Left renal cortex interstitium (tissue), 4 donors: ENCODE measurements at regions not wholly inside any gene's neighbourhood (a gene's known extent, or its start where the extent isn't known, plus 50 kb on each side); places are given as distances from the start of the nearest gene placed in this dataset.

Experiments
- DNase-seq, 4 donors: peaks; one replicate each; pipeline ENCODE4 v3.0.0-alpha.2; 2013; ENCODE audit warnings: low read depth in 4 of 4, low spot score in 2 of 4, missing footprints in 1 of 4

DNA sequence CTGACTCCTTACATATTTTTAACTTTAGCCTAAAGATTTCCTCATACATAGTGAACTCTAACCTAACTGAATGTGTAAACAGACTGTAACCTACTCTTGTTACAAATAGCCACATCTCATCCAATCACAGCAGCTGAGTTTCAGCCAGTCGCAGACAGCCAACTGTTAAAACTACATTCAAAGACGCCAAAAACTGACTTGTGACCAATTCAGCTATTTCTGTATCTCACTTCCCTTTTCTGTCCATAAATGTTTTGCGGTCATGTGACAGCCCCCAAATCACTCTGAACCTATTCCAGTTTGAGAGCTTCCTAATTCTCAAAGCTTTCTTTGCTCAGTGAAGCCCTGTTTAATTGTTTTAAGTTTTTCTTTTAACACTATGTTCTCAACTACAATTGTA, 2731.9 kb downstream of the ARAP2 start:
- no peak for DNase-seq

DNA sequence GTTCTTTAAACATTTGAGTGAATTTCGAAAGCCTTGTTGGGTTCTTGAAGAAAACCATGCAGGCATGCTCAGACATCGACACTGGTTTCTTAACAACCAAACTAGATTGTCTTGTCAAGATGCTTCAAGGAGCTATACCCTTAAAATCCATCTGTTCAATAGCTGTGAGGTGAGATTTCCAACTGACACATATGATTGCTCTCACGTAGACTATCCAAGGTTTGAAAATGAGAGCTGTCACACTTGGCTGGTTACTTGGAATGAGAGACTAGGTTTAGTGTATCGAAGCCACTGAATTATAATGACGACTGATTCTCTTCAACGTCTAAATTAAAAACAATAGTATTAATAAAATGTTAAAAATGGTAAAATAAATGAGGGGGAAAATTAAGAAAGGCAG, 2725.5 kb downstream of the ARAP2 start:
- DNase-seq = no peak

DNA sequence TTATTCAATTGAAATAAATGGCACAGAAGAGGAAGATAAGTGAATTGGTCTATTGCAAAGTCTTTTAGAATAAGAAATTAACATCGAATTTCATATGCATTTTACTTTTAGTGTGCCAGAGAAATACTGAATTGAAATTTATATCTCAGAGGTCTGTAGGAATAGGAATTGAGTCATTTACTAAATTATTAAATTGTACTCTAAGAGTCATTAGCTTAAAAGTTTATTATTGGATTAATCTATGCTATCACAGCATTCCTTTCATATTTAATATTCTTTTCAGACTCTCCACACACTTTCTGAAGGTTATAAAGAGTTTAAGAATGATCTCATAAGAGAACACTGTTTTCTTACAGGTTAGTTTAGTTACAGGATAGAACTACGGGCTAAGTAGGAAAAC, 2711.5 kb downstream of the ARAP2 start:
- DNase-seq = no peak

DNA sequence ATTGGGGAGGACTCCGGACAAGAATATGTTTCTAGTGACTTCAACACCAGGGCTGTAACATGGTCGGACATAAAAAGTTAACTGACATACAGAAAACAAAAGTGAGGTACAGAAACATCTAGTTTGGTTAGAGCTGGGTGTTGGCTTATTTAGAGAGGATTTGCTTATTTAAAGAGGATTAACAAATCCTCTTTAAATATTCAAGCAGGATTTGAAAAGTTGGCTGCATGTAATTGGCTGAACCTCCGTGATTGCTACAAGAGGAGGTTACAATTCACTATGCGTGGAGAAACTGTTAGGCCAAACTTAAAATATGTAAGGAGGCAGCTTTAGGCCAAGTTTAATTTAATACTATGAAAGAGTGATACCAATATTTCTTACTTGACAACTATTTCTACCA, 2707.4 kb downstream of the ARAP2 start:
- DNase-seq = no peak

DNA sequence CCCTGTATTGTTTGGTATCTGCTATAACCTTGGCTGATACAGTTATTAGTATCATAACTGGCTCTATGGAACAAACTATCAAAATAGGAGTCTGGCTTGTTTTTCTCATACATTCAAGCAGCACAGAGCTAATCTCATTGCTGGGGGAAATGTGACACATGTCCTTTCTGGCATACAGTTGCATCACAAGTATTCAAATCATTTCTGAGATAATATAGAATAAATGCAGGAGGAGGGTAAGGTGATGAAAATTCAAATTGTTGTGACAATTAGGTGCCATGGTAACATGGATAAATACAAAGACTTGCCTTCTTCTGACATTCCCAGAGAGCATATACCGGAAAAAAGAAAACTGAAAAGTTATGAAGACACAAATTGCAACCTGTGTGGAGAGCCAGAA, 2706.8 kb downstream of the ARAP2 start:
- DNase-seq = no peak

DNA sequence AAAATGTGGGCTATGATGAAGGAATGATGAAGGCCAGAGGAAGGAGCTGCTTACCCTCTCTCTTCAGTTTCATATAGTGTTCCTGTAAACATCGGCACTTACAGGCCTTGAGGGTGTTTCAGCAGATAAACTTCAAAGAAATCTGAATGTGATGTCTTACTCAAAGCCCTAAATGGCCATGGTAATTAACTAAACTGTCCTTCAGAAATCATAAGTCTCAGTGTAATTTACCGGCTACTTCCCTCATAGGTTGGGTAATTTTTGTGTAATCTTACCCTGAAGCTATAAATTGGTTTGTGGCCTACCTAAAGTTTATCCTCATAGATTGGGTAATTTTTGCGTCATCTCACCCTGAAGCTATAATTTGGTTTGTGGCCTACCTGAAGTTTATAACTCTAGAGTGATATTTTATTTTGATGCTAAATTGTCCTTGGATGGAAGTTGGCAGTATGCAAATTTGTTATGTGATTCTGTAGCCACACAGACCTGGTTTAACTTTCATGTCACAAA, 2700.3 kb downstream of the ARAP2 start:
- DNase-seq = no peak

DNA sequence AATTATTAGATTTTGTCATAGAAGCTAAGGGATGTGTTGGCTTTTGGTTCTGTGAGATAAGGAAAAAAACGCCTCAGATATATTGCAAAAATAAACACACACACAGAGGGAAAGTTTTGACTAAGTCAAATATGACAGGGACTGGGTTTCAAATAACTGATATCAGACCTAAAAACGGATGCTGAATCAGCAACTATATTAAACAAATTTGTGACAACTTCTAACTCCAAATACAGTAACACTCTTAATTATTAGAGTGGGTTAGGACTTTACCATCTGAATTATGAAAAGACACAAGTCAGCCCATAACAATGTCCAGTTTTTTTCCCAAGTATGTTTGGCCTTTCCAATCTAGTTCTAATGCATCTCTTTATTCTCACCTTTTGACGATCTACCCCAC, 2693.1 kb downstream of the ARAP2 start:
- no peak for DNase-seq

DNA sequence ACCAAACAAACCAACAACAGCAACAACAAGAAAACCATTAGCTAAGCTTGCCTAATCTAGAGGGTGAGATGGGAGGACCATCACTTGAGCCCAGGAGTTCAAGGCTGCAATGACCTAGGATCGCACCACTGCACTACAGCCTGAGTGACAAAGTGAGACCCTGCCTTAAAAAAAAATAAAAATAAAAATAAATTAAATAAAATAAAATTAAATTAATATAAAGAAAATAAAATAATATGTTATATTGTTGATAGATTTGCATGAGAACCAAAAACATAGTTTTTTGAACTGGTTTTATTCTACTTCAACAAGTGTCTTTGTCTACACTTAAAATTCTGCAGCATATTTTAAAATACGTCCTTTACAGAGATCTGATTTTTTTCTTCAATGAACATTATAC, 2683.1 kb downstream of the ARAP2 start:
- DNase-seq = no peak

DNA sequence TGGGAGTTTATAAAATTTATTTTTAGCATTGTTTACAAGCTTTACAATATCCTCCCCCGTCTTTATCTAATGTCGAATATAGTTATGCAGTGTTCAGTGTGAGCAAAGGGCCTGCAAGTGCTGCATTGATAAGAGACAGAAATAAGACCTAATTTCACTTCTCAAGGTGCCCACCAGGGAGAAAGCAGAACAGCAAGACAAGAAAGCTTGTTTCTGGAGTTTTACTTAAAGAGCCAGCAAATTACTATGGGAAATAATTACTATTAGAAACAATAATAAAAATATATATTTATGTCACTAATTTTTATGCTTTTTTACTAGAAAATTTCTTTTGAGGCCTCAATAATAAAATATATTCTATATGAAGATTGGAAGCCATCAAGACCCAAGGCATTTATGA, 2677.7 kb downstream of the ARAP2 start:
- no peak for DNase-seq

DNA sequence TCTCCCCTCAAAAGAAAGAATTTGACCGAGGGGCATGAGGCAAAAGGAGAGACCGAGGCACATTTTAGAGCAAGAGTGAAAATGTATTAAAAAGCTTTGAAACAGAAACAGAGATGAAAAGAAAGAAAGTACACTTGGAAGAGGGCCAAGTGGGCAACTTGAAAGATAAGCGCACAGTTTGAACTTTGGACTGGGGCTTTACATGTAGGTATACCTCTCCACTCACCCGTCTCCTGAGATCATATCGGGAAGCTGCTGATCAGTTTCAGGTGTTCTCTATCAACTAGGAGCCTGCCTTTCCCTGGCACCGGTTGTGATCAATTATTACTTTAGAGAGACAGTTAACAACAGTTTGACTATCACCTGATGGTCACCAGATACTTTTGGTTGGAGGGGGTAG, 2666.5 kb downstream of the ARAP2 start:
- DNase-seq = no peak

DNA sequence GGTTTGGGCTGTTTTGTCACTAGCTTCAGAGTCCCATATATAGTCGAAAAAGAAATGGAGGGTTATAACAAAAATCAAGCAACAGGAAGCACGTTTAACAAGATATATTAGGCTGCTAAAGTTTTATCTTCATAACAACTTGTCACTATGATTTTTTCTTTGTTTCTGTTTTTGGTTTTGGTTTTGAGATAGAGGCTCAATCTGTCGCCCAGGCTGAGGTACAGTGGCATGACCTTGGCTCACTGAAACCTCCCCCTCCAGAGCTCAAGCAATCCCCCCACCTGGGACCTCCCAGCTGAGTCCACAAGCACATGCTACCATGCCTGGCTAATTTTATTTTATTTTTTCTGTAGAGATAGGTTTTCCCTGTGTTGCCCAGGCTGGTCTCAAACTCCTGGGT, 2664.4 kb downstream of the ARAP2 start:
- no peak for DNase-seq

DNA sequence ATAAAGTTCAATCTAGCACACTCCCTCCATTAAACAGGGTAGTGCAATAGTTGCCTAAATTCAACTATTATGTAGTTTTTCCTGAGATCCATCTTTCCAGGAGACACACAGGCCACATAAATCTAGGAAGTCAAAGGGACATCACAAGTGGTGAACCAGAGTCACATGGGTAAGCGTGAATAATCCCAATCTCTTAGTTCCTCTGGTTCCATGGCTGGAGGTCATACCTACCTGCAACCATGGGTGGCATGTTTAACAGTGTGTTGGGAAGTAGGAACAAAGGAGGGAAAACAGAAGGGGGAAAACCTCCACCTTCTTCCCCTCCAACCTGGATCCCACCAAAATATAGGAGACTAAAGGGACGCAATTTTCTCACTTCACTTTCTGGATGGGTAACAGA, 2651.6 kb downstream of the ARAP2 start:
- no peak for DNase-seq

DNA sequence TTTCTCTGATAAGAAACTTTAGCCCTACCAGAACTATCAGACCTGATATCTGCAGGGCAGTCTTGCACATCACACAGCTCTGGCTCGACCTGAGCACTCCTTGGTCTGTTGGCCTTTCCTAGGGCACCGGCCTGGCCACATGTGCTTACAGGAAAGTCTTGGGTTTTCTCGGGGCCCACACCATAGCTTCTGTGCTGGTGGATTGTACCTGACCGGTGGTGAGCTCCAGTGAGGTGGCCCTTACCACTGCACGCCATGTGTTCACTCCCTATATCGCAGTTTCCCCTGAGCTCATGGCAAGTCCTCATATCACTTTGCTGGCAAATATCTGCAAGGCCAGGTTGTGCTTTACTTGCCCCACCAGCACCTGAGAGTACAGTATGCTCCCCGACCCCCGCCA, 2637.4 kb downstream of the ARAP2 start:
- no peak for DNase-seq

DNA sequence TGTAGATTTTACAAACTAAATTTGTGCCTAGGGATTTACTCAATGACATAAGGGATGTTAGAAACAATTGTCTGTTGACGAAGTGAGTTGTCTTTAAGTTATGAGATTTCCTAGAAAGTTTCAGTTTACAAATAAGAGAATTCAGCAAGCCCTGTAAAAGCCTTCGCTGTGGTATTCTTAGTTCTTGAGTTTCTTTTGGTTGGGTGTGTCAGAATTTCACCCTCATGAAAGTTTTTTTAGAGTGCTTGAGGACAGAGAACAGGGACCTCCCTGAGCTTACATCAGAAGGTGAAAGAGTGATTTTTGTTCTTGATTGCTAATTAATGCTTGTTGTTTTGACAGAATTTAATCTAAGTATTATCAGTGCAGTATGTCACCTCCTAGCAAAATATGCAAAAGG, 2628.2 kb downstream of the ARAP2 start:
- no peak for DNase-seq

DNA sequence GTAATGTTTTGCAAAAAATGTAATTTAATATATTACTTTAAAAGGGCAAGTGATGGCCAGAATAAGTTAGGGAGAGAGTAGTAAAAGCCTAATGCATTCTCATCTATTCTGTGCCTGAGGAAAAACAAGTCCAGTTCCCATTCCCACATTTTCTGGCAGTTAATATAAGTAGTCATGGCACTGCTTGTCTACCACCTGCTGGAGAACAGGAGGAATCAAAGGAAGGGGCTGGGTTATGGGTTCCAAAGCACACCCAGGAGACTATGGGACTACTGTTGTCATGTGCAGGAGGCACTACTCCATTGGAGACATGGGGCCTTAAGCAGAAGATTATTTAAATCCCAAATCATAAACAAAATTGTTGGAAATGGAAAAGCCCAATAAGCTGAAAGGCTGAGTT, 2618.6 kb downstream of the ARAP2 start:
- no peak for DNase-seq

DNA sequence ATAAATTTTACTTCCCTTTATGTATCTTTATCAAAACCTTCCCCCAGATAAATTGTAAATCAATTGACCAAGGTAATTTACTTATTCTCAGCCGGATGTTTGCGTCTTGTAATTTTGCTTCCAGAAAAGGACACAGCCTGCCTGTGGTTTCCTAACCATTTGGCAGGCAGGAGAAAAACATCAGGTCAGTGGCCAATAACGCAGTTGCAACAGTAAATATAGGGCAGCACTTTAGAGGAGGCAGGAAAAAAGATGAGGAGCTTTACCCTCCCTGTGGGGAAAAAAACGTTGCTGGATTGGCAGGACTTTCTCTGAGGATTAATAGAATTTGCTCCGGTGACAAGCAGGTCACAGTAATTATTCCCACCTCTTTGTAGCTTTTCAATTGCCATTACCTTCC, 2618.1 kb downstream of the ARAP2 start:
- DNase-seq = no peak

DNA sequence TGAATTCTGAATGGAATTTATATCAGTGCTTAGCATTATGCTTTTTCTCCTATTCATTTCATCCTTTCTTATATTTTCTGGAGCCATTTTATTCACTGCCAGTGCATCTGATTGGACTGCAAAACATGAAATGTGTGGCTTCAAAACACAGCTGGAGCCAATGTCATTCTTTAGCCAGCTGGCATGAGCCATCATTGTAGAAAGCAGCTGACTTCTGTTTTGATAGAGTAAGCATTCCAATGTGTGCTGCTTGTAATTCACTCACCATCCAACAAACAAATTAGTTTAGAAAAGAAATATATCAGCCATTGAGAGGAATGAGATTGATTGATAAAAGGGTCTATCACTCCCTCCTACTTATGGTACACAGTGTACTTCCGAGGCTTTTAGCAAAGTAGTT, 2616.0 kb downstream of the ARAP2 start:
- no peak for DNase-seq

DNA sequence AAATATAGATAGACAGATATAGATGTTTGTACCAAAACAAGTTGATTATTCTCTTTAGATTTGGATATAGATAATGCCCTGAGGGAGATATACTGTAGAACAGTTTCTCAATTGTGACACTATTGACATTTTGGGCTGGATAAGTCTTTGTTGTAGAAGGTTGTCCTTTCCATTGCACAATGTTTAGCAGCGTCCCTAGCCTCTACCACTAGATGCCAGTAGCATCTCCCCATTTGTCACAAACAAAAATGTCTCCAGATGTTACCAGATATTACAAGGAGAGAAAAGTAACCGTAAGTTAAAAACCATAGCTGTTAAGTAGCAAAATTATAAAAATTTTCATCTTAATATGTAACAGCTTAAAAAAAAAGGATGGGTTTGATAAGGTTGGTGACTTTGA, 2595.3 kb downstream of the ARAP2 start:
- DNase-seq = no peak

DNA sequence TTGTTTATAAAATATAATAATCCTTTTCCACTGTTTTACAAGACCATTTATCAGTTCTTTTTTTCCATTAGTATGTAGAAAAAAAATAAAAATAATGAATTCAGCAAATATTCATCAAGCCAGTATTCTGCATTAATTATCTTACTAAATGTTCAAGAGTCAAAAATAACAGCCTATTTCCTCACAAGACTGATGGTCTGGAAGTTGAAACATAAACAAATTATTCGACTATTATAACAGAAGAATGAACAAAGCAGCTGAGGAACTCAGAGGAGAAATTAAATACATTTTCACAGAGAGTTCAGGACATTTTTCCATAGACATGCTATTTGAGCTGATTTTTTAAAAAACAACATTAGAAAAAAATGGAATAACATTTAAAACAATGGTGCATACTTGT, 2594.8 kb downstream of the ARAP2 start:
- DNase-seq = no peak

DNA sequence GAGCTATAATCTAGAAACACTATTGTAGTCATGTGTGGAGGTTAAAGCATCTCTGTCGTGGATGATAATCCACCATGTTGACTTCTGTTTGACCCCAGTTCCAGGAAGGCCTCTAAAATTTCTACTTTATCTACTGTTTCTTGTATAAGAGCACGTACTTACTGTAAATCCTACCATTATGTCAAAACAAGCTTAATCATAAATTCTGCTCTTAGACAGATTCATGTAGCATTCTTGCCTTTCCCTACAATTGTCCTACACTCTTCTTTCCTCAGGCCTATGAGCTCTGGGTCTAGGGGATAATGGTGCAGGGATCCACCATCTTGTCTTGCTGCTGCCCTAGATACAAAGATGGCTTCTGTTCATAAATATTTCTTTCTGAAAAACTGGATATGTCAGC, 2594.3 kb downstream of the ARAP2 start:
- DNase-seq = no peak

DNA sequence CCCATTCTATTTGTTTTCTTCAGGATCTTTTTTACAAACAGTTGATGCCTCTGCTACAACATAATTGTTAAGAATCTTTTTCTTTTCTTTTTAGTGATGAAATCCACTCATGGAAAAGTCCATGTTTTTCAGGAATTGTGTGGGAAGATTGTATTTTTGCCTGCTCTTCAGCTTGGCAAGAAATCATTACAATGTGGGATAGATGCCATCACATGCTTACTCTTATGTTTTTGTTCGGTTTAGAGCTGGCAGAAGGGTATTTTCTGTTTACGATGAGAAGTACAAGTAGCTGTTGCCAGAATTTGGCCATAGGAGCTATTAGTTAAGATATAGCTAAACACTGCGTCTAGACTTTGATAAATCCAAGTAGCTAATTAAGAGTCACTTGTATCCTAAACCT, 2585.3 kb downstream of the ARAP2 start:
- DNase-seq = no peak

DNA sequence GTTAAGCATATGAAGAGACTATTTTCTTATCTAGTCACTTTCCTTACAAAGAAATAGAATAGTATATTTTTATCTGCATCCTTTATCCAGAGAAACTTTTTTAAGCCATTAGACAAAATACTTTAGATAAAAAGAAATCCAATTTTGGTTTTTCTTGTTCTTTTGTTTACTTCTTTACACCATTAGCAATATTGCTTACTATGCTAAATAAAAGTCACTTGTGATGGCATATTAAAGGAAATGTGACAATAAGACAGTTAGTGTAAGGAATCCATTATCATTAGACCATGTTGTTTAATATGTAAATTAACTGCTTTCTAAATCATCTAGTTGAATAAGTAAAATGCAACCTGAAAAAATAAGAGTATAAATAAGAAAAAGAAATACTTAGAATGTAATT, 2582.7 kb downstream of the ARAP2 start:
- DNase-seq = no peak

DNA sequence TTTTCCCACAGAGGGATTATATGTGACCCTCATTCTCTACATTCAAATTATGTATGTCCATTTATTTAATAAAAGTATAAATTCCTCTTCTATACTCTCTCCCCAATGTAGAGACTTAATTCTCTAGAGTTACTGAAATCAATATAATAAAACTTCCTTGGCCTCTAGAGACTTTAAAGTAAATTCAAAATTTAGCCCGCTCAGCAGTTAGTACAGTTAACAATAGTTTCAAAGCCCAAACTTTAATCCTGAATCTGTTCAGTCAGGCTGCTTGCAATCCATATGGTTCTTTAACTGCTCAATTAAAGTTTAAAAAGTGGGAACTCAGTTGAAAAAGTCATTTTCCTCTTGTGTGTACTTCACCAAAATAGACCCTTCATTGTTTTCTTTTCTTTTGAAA, 2558.4 kb downstream of the ARAP2 start:
- DNase-seq = no peak

DNA sequence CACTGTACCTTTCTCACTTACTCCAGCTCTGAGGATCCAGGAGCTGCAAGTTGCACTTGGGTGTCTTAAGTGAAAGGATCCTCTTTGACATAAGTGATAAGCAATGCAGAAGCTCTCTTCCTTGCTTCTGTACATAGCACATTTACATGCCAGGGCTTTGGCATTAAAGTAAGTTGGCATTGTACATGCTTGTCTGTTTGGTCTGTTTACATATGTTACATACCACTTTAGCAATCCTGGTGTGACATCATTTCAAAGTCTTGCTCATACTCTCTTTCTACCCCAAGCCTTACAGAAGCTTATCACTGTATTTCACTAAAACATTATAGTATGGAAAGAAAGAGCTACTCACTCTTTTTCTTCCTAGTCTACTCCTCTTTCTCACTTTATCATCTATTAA, 2548.3 kb downstream of the ARAP2 start:
- no peak for DNase-seq
